ENCODE measurements at regions not wholly inside any gene's neighbourhood (a gene's known extent, or its start where the extent isn't known, plus 50 kb on each side); places are given as distances from the start of the nearest gene placed in this dataset.
"Not testable (repeated sequence)": the region's sequence is repeated elsewhere in the genome, so short reads cannot be mapped to it uniquely, and the experiment has no call there.

GRCh38 chr2:242043538-242044312 lies 174.2 kb downstream of the RTP5 start:
- no peak overlapping the region for H3K4me3 ChIP-seq
- H3K27ac ChIP-seq = no peak overlapping the region
- H3K36me3 ChIP-seq = no peaks in the 10 kb centered on the region
- peaks cover 62% of the 10 kb centered on the region for H3K27me3 ChIP-seq
- intact Hi-C loops (cut with DNase I) = no loop called here
- DNase-seq = no peak
- no peaks in the 10 kb centered on the region for H3K9me3 ChIP-seq
- H3K4me1 ChIP-seq = no peaks in the 10 kb centered on the region
- no peak for TF ChIP-seq CTCF (IDR thresholded peaks at IDR 0.05)
- no peak for ATAC-seq

- H3K27me3 ChIP-seq = peaks cover 56% of the 10 kb centered on the region
Observed at GRCh38 chr2:242044313-242044590, 174.7 kb downstream of the RTP5 start.

GRCh38 chr2:242045596-242046144 lies 176.1 kb downstream of the RTP5 start:
- peaks cover 46% of the 10 kb centered on the region for H3K27me3 ChIP-seq
- DNase-seq; ATAC-seq; H3K27ac ChIP-seq; H3K4me3 ChIP-seq; H3K9me3 ChIP-seq; intact Hi-C loops (cut with DNase I); H3K4me1 ChIP-seq; H3K36me3 ChIP-seq: not testable (repeated sequence)

More at GRCh38 chr2:242044313-242044590, 174.7 kb downstream of the RTP5 start:
- intact Hi-C loops (cut with DNase I) = no loop called here
- ATAC-seq (no peak), DNase-seq (no peak)
- Histone ChIP-seq H3K4me1 (no peaks in the 10 kb centered on the region), H3K36me3 (no peaks in the 10 kb centered on the region), H3K9me3 (no peaks in the 10 kb centered on the region), H3K4me3 (no peak overlapping the region), H3K27ac (no peak overlapping the region)
- TF ChIP-seq CTCF (IDR thresholded peaks at IDR 0.05) = no peak

GRCh38 chr2:242046206-242046826 lies 176.8 kb downstream of the RTP5 start:
- Histone ChIP-seq H3K27ac (no peak overlapping the region), H3K27me3 (peaks cover 41% of the 10 kb centered on the region), H3K4me1 (no peaks in the 10 kb centered on the region), H3K9me3 (no peaks in the 10 kb centered on the region), H3K4me3 (no peak overlapping the region), H3K36me3 (no peaks in the 10 kb centered on the region)
- no peak for TF ChIP-seq CTCF (IDR thresholded peaks at IDR 0.05)
- intact Hi-C loops (cut with DNase I) = no loop called here
- no peak for ATAC-seq
- DNase-seq = no peak

GRCh38 chr2:242047963-242048362 lies 178.4 kb downstream of the RTP5 start:
- ATAC-seq = no peak
- intact Hi-C loops (cut with DNase I) = no loop called here

More at GRCh38 chr2:242047963-242048362, 178.4 kb downstream of the RTP5 start:
- TF ChIP-seq CTCF (IDR thresholded peaks at IDR 0.05) = no peak
- no peak for DNase-seq
- peaks cover 40% of the 10 kb centered on the region for H3K27me3 ChIP-seq
- no peak overlapping the region for H3K27ac ChIP-seq
- no peaks in the 10 kb centered on the region for H3K4me1 ChIP-seq
- no peaks in the 10 kb centered on the region for H3K36me3 ChIP-seq
- H3K9me3 ChIP-seq = no peaks in the 10 kb centered on the region
- no peak overlapping the region for H3K4me3 ChIP-seq
